ENCODE measurements at regions not wholly inside any gene's neighbourhood (a gene's known extent, or its start where the extent isn't known, plus 50 kb on each side); places are given as distances from the start of the nearest gene placed in this dataset.

DNA sequence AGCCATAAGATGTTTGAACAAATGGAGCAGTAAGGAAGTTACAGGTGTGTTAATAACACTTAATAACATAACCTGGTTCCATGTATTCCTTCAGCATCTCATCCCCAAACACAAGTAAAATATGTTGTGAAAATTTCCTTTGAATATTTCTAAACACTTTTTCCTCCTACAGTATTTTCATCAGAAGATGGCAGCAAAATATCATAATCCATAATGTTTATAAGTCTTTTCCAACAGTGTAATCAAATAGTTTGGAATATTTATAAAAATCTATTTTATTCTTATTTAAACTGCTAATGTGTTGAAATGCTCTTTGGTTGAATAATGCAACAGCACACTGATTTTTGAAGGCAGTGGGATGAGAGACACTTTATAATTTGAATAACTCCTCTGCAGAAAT lies 1020.5 kb downstream of the OTOL1 start:
- H3K4me1 Mint-ChIP-seq, result no peaks in the 10 kb centered on the region
- no peak overlapping the region for H3K27ac Mint-ChIP-seq
- no peak for DNase-seq
- ATAC-seq, result no peak
- no peaks in the 10 kb centered on the region for H3K36me3 Mint-ChIP-seq (ENCODE audit: low read depth)
- H3K9me3 ChIP-seq (ENCODE audit: control insufficient read depth, low read length, poor library complexity, severe bottlenecking), result no peaks in the 10 kb centered on the region
- no peaks in the 10 kb centered on the region for H3K27me3 Mint-ChIP-seq
- no peak overlapping the region for H3K4me3 Mint-ChIP-seq

DNA sequence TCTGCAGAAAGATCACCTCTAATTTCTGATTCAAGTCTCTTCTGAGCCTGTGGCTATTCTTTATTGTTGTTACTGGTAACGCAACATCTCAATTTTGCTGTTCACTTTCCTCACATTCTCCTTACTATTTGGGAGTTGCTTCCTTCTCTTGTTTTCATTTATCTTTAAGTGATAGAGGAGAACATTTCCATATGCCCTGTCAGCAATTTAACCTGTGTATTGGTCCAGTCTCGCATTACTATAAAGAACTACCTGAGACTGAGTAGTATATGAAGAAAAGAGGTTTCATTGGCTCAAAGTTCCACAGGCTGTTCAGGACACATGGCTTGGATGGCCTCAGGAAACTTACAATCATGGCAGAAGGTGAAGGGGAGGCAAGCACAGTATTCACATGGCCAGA lies 1025.1 kb downstream of the OTOL1 start:
- Mint-ChIP-seq H3K4me3 (no peak overlapping the region), H3K27me3 (no peaks in the 10 kb centered on the region), H3K27ac (no peak overlapping the region), H3K36me3 (ENCODE audit: low read depth) (no peaks in the 10 kb centered on the region), H3K4me1 (no peaks in the 10 kb centered on the region)
- no peak for DNase-seq
- no peaks in the 10 kb centered on the region for H3K9me3 ChIP-seq (ENCODE audit: control insufficient read depth, low read length, poor library complexity, severe bottlenecking)
- no peak for ATAC-seq

DNA sequence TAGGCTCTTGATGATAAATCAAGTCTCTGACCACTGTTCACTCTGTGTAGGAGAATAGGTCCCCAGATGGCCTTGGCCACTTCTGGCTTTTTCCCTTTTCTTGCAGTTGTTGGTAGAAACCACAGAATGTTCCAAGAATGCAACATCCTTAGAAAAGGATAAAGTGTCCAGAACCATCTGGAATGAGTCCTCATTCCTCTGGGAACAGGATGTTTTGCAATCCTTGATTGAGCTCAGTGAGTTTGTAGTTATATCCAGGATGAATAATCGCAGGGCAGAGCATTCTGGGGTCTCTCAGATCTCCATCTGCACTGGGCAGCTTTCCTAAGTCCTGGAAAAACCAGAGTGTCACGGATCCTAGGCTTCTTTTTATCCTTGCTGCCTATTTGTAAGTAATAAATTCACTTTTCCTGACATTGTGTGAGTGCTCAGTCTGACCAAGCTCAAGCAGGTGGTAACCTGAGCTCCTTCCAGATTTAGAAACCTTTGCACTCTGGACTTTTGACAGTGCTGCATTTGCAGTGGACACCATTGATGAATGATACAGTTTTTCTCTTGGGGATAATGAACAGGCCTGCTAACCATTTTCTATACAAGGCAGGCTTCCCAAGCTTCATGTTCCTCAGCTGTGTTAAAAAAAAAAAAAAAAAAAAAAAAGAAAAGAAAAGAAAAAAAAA lies 1028.6 kb downstream of the OTOL1 start:
- H3K36me3 Mint-ChIP-seq (ENCODE audit: low read depth), result no peaks in the 10 kb centered on the region
- H3K4me3 Mint-ChIP-seq, result no peak overlapping the region
- H3K4me1 Mint-ChIP-seq, result no peaks in the 10 kb centered on the region
- DNase-seq, result no peak
- H3K27ac Mint-ChIP-seq, result no peak overlapping the region
- H3K27me3 Mint-ChIP-seq, result no peaks in the 10 kb centered on the region
- no peaks in the 10 kb centered on the region for H3K9me3 ChIP-seq (ENCODE audit: control insufficient read depth, low read length, poor library complexity, severe bottlenecking)
- no peak for ATAC-seq

DNA sequence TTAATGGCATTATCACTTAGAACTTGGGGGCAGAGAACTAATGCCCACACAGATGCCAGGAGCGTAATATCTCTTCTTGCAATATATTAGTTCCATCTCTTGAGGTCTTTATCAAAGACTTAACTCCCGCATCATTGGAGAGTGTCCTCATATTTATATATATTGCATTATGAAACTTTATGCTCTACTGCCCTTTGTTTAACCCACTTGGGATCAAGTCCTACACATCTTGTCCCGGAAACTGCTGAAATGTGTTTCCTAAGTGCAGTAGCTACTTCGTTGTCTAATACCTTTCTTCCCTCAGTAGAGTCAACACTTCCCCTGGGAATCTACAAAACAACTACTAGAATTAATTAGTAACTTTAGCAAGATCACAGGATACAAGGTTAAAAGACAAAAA lies 1029.2 kb downstream of the OTOL1 start:
- Mint-ChIP-seq H3K27me3 (no peaks in the 10 kb centered on the region), H3K4me1 (no peaks in the 10 kb centered on the region), H3K27ac (no peak overlapping the region), H3K4me3 (no peak overlapping the region), H3K36me3 (ENCODE audit: low read depth) (no peaks in the 10 kb centered on the region)
- DNase-seq, result no peak
- no peaks in the 10 kb centered on the region for H3K9me3 ChIP-seq (ENCODE audit: control insufficient read depth, low read length, poor library complexity, severe bottlenecking)
- ATAC-seq, result no peak

DNA sequence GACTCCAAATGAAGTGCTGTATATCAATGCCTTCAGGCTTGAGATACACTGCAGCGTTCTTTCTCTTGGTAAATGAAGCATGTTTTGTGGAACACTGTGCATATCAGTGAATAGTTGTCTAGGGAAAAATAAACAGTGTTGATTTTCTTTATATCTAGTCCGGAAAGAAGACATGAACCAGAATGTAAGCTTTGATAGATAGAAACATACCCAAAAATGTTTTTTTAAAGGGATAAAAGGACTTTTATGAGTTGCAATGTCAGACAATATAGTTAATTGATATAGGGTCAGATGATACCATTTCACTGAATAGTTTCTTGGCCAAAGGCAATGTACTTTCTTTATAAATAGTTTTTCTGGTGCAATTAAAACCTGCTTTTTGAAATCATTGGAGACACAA lies 1037.8 kb downstream of the OTOL1 start:
- ATAC-seq (no peak), DNase-seq (no peak)
- H3K4me3 Mint-ChIP-seq, result no peak overlapping the region
- H3K9me3 ChIP-seq (ENCODE audit: control insufficient read depth, low read length, poor library complexity, severe bottlenecking), result no peaks in the 10 kb centered on the region
- H3K27ac Mint-ChIP-seq, result no peak overlapping the region
- H3K4me1 Mint-ChIP-seq, result no peaks in the 10 kb centered on the region
- no peaks in the 10 kb centered on the region for H3K36me3 Mint-ChIP-seq (ENCODE audit: low read depth)
- H3K27me3 Mint-ChIP-seq, result no peaks in the 10 kb centered on the region

DNA sequence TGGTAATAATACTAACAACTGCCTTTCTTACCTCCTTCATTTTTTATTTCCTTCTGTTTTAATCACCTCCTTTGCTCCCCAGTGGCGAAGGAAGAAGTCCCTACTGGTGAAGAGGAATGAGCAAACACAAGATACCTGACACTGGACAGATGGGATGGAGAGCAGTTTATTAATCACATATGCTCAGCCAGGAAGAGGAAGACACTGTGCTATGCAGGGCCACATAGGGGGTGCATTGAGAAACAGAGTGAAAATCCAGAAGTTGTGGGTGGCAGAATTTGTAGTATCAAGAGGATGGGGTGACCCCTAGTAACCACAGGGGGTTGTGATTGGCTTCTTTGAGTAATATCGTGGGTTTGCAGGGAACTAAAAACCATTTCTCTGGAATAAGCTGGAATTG lies 1041.9 kb downstream of the OTOL1 start:
- Mint-ChIP-seq H3K4me3 (no peak overlapping the region), H3K36me3 (ENCODE audit: low read depth) (no peaks in the 10 kb centered on the region), H3K27me3 (no peaks in the 10 kb centered on the region), H3K4me1 (no peaks in the 10 kb centered on the region), H3K27ac (no peak overlapping the region)
- H3K9me3 ChIP-seq (ENCODE audit: control insufficient read depth, low read length, poor library complexity, severe bottlenecking), result no peaks in the 10 kb centered on the region
- ATAC-seq, result no peak
- DNase-seq, result no peak

DNA sequence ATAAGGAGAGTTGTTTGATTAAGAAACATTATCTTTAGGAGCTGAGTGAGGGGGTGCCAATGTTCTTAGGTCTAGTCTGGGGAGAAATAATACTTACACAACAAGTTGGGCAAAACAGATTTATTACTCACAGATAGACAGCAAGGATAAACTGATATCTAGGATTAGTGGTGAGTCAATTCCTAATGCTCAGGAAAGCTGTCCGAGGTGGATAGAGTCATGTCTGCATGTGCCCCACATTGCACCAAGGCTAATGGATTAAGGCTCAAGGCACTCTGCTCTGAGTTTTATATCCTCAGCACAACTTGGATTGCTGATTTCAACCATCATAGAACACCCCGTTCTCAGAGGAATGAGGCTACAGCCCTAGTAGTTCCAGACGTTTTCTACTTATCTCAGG lies 1042.3 kb downstream of the OTOL1 start:
- Mint-ChIP-seq H3K36me3 (ENCODE audit: low read depth) (no peaks in the 10 kb centered on the region), H3K4me1 (no peaks in the 10 kb centered on the region), H3K4me3 (no peak overlapping the region), H3K27me3 (no peaks in the 10 kb centered on the region), H3K27ac (no peak overlapping the region)
- ATAC-seq (no peak), DNase-seq (no peak)
- no peaks in the 10 kb centered on the region for H3K9me3 ChIP-seq (ENCODE audit: control insufficient read depth, low read length, poor library complexity, severe bottlenecking)

DNA sequence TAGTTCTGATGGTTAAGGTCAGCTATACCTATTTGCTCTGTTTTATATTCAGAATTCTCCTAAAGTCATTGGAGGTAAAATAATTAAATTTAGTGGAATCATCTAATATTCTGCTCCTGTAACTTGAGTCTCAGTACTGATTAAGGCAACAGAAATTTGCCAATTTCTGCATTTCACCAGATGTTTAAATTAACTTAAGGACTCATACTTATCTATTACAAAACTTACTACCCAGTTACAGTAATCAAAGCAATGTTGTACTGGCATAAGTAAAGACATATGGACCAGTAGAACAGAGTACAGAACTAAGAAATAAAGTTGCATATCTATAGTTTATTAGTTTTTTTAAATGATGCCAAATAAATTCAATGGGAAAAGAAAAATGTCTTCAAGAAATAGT lies 1043.8 kb downstream of the OTOL1 start:
- Mint-ChIP-seq H3K27ac (no peak overlapping the region), H3K27me3 (no peaks in the 10 kb centered on the region), H3K36me3 (ENCODE audit: low read depth) (no peaks in the 10 kb centered on the region), H3K4me1 (no peaks in the 10 kb centered on the region), H3K4me3 (no peak overlapping the region)
- H3K9me3 ChIP-seq (ENCODE audit: control insufficient read depth, low read length, poor library complexity, severe bottlenecking), result no peaks in the 10 kb centered on the region
- DNase-seq, result no peak
- ATAC-seq, result no peak

DNA sequence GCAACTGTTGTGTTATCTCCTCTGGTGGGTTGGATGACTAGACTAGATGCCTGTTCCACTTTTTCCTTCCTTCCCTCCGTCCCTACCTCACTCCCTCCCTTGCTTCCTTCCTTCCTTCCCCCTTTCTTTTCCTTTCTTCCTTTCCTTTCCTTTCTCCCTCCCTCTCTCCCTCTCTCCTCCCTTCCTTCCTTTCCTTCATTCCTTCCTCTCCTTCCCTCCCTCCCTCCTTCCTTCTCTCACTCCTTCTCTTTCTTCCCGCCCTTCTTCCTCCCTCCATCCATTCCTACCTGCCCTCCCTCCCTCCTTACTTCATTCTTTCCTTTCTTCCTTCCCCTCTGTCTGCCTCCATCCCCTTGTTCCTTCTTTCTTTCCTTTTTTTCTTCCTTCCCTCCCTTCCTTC lies 1045.3 kb downstream of the OTOL1 start:
- Mint-ChIP-seq H3K4me3 (no peak overlapping the region), H3K36me3 (ENCODE audit: low read depth) (no peaks in the 10 kb centered on the region), H3K27me3 (no peaks in the 10 kb centered on the region)

DNA sequence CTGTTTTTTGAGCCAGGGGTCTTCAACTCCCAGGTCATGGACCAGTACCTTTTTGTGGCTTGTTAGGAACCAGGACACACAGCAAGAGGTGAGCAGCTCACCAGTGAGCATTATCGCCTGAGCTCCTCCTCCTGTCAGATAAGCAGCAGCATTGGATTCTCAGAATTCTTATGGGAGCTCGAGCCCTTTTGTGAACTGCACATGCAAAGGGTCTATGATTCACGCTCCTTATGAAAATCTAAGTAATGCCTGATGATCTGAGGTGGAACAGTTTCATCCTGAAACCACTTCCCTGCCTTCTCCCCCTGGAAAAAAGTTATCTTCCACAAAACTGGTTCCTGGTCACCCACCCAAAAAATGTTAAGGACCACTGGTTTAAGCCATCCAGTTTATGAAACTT lies 1047.6 kb downstream of the OTOL1 start:
- no peak for DNase-seq
- no peaks in the 10 kb centered on the region for H3K36me3 Mint-ChIP-seq (ENCODE audit: low read depth)
- ATAC-seq, result no peak
- H3K27me3 Mint-ChIP-seq, result no peaks in the 10 kb centered on the region
- H3K4me3 Mint-ChIP-seq, result no peak overlapping the region
- H3K27ac Mint-ChIP-seq, result no peak overlapping the region
- H3K4me1 Mint-ChIP-seq, result no peaks in the 10 kb centered on the region
- no peaks in the 10 kb centered on the region for H3K9me3 ChIP-seq (ENCODE audit: control insufficient read depth, low read length, poor library complexity, severe bottlenecking)

More for the DNA sequence above, 1045.3 kb downstream of the OTOL1 start:
- Mint-ChIP-seq H3K4me1 (no peaks in the 10 kb centered on the region), H3K27ac (no peak overlapping the region)
- no peaks in the 10 kb centered on the region for H3K9me3 ChIP-seq (ENCODE audit: control insufficient read depth, low read length, poor library complexity, severe bottlenecking)
- DNase-seq (no peak), ATAC-seq (no peak)

DNA sequence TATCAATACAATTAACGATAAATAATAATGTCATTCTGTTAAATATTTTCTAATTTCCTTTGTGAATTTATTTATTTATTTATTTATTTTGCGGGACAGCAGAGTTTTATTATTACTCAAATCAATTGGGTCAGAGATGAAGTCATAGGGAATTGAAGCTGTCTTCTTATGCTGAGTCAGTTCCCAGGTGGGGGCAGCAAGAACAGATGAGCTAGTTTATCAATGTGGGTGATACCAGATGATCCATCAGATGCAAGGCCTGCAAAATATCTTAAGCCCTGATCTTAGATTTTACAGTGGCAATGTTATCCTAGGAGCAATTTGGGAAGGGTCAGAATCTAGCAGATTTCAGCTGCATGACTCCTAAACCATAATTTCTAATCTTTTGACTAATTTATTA lies 1050.3 kb downstream of the OTOL1 start:
- H3K9me3 ChIP-seq (ENCODE audit: control insufficient read depth, low read length, poor library complexity, severe bottlenecking), result no peaks in the 10 kb centered on the region
- Mint-ChIP-seq H3K27me3 (no peaks in the 10 kb centered on the region), H3K4me3 (no peak overlapping the region), H3K36me3 (ENCODE audit: low read depth) (no peaks in the 10 kb centered on the region), H3K4me1 (no peaks in the 10 kb centered on the region), H3K27ac (no peak overlapping the region)
- DNase-seq, result no peak
- no peak for ATAC-seq

DNA sequence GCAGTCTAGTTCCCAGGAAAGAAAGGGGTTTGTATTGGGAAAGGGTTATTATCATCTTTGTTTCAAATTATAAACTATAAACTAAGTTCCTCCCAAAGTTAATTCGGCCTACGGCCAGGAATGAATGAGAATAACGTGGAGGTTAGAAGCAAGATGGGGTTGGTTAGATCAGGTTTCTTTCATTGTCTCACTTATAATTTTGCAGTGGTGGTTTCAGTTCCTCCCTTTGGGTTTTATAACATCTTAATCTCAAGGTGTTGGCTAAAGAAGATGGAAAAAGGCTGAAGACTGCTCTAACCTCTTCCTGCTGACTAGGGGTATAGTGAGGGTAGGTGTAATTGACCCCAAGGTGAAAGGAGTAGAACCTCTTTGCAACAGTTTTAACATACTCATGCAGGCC lies 1050.7 kb downstream of the OTOL1 start:
- ATAC-seq (no peak), DNase-seq (no peak)
- Mint-ChIP-seq H3K4me1 (no peaks in the 10 kb centered on the region), H3K36me3 (ENCODE audit: low read depth) (no peaks in the 10 kb centered on the region), H3K27ac (no peak overlapping the region), H3K27me3 (no peaks in the 10 kb centered on the region), H3K4me3 (no peak overlapping the region)
- H3K9me3 ChIP-seq (ENCODE audit: control insufficient read depth, low read length, poor library complexity, severe bottlenecking), result no peaks in the 10 kb centered on the region

DNA sequence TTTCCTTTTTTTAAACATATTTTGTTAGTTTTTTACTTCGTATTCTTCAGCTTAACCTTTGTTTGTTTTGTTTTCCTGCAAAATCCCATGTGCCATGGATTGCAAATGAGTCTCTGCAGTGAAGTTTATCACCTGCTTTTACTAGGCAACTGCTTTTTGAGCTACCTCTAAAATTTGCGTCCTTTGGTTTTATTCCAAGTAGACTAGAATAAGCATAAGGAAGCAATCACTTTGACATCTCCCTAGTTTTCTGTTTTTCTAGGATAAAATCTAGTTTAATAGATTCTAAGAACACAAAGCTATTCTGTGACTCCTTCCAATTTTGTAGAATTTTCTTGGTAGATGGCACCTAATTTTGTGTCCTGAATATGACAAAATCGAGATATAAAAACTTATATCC lies 1059.2 kb downstream of the OTOL1 start:
- peaks cover 3% of the 10 kb centered on the region for H3K9me3 ChIP-seq (ENCODE audit: control insufficient read depth, low read length, poor library complexity, severe bottlenecking)
- Mint-ChIP-seq H3K4me3 (no peak overlapping the region), H3K27me3 (no peaks in the 10 kb centered on the region), H3K4me1 (no peaks in the 10 kb centered on the region), H3K36me3 (ENCODE audit: low read depth) (no peaks in the 10 kb centered on the region), H3K27ac (no peak overlapping the region)
- no peak for ATAC-seq
- DNase-seq, result no peak

DNA sequence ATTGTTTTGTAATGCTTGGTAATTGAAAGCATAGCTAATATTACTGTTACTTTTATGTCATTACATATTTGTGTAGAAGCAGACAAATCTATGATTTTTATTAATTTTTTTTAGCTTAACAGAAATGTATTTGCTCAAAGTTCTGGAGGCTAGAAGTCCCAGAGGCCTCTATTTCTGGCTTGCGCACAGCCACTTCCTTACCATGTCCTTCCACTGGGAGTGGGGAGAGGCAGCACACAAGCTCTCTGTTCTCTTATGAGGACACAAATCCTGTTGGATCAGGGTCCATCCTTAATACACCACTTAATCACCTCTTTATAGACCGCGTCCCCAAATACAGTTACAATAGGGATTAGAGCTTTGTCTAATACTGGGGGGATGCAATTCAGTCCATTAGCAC lies 1061.4 kb downstream of the OTOL1 start:
- H3K36me3 Mint-ChIP-seq (ENCODE audit: low read depth), result no peaks in the 10 kb centered on the region
- H3K27me3 Mint-ChIP-seq, result no peaks in the 10 kb centered on the region
- no peak overlapping the region for H3K4me3 Mint-ChIP-seq
- no peak for DNase-seq
- H3K9me3 ChIP-seq (ENCODE audit: control insufficient read depth, low read length, poor library complexity, severe bottlenecking), result peaks cover 3% of the 10 kb centered on the region
- no peak for ATAC-seq
- H3K27ac Mint-ChIP-seq, result no peak overlapping the region
- H3K4me1 Mint-ChIP-seq, result no peaks in the 10 kb centered on the region
